CD14-positive monocyte (primary cell): ENCODE measurements at regions not wholly inside any gene's neighbourhood (a gene's known extent, or its start where the extent isn't known, plus 50 kb on each side); places are given as distances from the start of the nearest gene placed in this dataset.

ENCODE experiments used
- DNase-seq, 3 donors: peaks; one replicate each; pipeline ENCODE4 v3.0.0-alpha.2; 2011 to 2022
- H2AFZ ChIP-seq: 2 replicates; pipeline ENCODE4 v1.6.0; 2012; ENCODE audit warnings: mild to moderate bottlenecking, low read depth, low read length, inconsistent platforms; ENCODE audit not compliant: insufficient read depth, poor library complexity, severe bottlenecking
- H3K27ac ChIP-seq, 2 donors: 1 replicate in 1 of 2; 2 replicates in 1 of 2; pipeline ENCODE4 v1.5.1; 2012 to 2013; ENCODE audit warnings: low read length in 2 of 2, control low read depth in 1 of 2, inconsistent platforms in 1 of 2, low read depth in 1 of 2, mild to moderate bottlenecking in 1 of 2
- H3K27me3 ChIP-seq, 2 donors: one replicate each; pipeline versions ENCODE4 v1.6.0 to v1.6.1; 2011 to 2013; ENCODE audit warnings: low read length in 2 of 2; ENCODE audit not compliant: control insufficient read depth in 2 of 2, insufficient read depth in 2 of 2
- H3K36me3 ChIP-seq, 2 donors: replicated peaks in 1 of 2; 1 replicate in 1 of 2; 2 replicates in 1 of 2; pipeline versions ENCODE4 v1.5.1 to v1.6.1; 2012 to 2013; ENCODE audit warnings: low read length in 2 of 2, control low read depth in 1 of 2, inconsistent platforms in 1 of 2, mild to moderate bottlenecking in 1 of 2; ENCODE audit not compliant: insufficient read depth in 2 of 2, control insufficient read depth in 1 of 2
- H3K4me1 ChIP-seq, 2 donors: 1 replicate in 1 of 2; 2 replicates in 1 of 2; pipeline versions ENCODE4 v1.5.1 to v1.6.1; 2012 to 2013; ENCODE audit warnings: low read length in 2 of 2, control low read depth in 1 of 2, inconsistent platforms in 1 of 2, mild to moderate bottlenecking in 1 of 2, moderate library complexity in 1 of 2; ENCODE audit not compliant: insufficient read depth in 2 of 2, control insufficient read depth in 1 of 2
- H3K4me2 ChIP-seq: replicated peaks from 2 replicates; pipeline ENCODE3; 2012; ENCODE audit warnings: low read length, moderate library complexity, mild to moderate bottlenecking; ENCODE audit not compliant: poor library complexity, severe bottlenecking; ENCODE audit errors: extremely low read depth
- H3K4me3 ChIP-seq, 3 experiments: fragments of 200-600 bp in 1 of 3; sonication (generic) in 1 of 3; replicated peaks in 1 of 3; 1 replicate in 2 of 3; 2 replicates in 1 of 3; pipeline ENCODE4 v1.5.1; 2011 to 2013; ENCODE audit warnings: low read length in 3 of 3, mild to moderate bottlenecking in 3 of 3, control low read depth in 2 of 3, low read depth in 2 of 3, inconsistent platforms in 1 of 3, moderate library complexity in 1 of 3
- H3K79me2 ChIP-seq: 2 replicates; pipeline ENCODE4 v1.6.0; 2012; ENCODE audit warnings: mild to moderate bottlenecking, control low read depth, inconsistent platforms, low read length, moderate library complexity; ENCODE audit not compliant: insufficient read depth
- H3K9ac ChIP-seq: 2 replicates; pipeline ENCODE4 v1.6.0; 2017; ENCODE audit warnings: low read length, mild to moderate bottlenecking; ENCODE audit not compliant: insufficient read depth, poor library complexity, severe bottlenecking
- H3K9me3 ChIP-seq, 2 donors: replicated peaks in 1 of 2; 1 replicate in 1 of 2; 2 replicates in 1 of 2; pipeline versions ENCODE4 v1.5.1 to v1.6.1; 2012 to 2013; ENCODE audit warnings: low read length in 2 of 2, control low read depth in 1 of 2; ENCODE audit not compliant: control insufficient read depth in 1 of 2, insufficient read depth in 1 of 2
- H4K20me1 ChIP-seq: 2 replicates; pipeline ENCODE4 v1.6.0; 2012; ENCODE audit warnings: mild to moderate bottlenecking, low read length, control low read depth, moderate library complexity; ENCODE audit not compliant: insufficient read depth
- H3K27ac Mint-ChIP-seq, 7 donors: one replicate each; pipeline ENCODE4 v1.8.0; 2020; ENCODE audit warnings: mild to moderate bottlenecking in 7 of 7, mixed read lengths in 7 of 7, moderate library complexity in 6 of 7, inconsistent platforms in 2 of 7
- H3K27me3 Mint-ChIP-seq, 3 donors: one replicate each; pipeline ENCODE4 v1.8.0; 2021 to 2022; ENCODE audit warnings: low read depth in 3 of 3, mild to moderate bottlenecking in 3 of 3, mixed read lengths in 3 of 3, moderate library complexity in 3 of 3, inconsistent platforms in 1 of 3
- H3K36me3 Mint-ChIP-seq, 2 donors: one replicate each; pipeline ENCODE4 v1.8.0; 2020; ENCODE audit warnings: mixed read lengths in 2 of 2, inconsistent platforms in 1 of 2, mild to moderate bottlenecking in 1 of 2
- H3K4me1 Mint-ChIP-seq: one replicate; pipeline ENCODE4 v1.8.0; 2020; ENCODE audit warnings: mild to moderate bottlenecking, mixed read lengths
- H3K4me3 Mint-ChIP-seq, 2 donors: one replicate each; pipeline ENCODE4 v1.8.0; 2020; ENCODE audit warnings: mild to moderate bottlenecking in 2 of 2, mixed read lengths in 2 of 2, moderate library complexity in 1 of 2
- H3K9me3 Mint-ChIP-seq, 7 donors: one replicate each; pipeline ENCODE4 v1.8.0; 2020 to 2022; ENCODE audit warnings: mixed read lengths in 7 of 7, mild to moderate bottlenecking in 6 of 7, moderate library complexity in 6 of 7, inconsistent platforms in 2 of 7
- WGBS: methylation state at CpG from one replicate; pipeline ENCODE4 v1.1.5; 2013; ENCODE audit warnings: missing lambda C conversion rate; ENCODE audit not compliant: insufficient coverage; 5-methylcytosine and 5-hydroxymethylcytosine counted together
- intact Hi-C, 2 donors: fragments of 100-400 bp; cut with micrococcal nuclease; formaldehyde crosslinking; loops; one replicate each; pipeline versions ENCODE4 v1.15.0 to v1.15.1; 2023
- TF ChIP-seq, protein P1 (sequence below): fragments of 200-600 bp; IDR thresholded peaks from one replicate; pipeline ENCODE4 v1.8.0; 2022; ENCODE audit warnings: antibody characterized with exemption, mild to moderate bottlenecking

GRCh38 chr5:172565455-172565854 lies 75.6 kb upstream of the NEURL1B start:
- H3K4me1 ChIP-seq: no peaks in the 10 kb centered on the region
- H3K4me3 ChIP-seq: no peak overlapping the region
- Mint-ChIP-seq H3K4me1 (no peaks in the 10 kb centered on the region), H3K9me3 (no peaks in the 10 kb centered on the region), H3K27ac (no peak overlapping the region), H3K36me3 (no peaks in the 10 kb centered on the region), H3K4me3 (no peak overlapping the region), H3K27me3 (peaks cover 3 to 5% (median 3%) of the 10 kb centered on the region in 3 donors)
- H3K27me3 ChIP-seq: no peaks in the 10 kb centered on the region
- no peaks in the 10 kb centered on the region for H3K36me3 ChIP-seq
- no peak overlapping the region for H3K9ac ChIP-seq
- no peak overlapping the region for H3K4me2 ChIP-seq
- TF ChIP-seq, protein P1, sequence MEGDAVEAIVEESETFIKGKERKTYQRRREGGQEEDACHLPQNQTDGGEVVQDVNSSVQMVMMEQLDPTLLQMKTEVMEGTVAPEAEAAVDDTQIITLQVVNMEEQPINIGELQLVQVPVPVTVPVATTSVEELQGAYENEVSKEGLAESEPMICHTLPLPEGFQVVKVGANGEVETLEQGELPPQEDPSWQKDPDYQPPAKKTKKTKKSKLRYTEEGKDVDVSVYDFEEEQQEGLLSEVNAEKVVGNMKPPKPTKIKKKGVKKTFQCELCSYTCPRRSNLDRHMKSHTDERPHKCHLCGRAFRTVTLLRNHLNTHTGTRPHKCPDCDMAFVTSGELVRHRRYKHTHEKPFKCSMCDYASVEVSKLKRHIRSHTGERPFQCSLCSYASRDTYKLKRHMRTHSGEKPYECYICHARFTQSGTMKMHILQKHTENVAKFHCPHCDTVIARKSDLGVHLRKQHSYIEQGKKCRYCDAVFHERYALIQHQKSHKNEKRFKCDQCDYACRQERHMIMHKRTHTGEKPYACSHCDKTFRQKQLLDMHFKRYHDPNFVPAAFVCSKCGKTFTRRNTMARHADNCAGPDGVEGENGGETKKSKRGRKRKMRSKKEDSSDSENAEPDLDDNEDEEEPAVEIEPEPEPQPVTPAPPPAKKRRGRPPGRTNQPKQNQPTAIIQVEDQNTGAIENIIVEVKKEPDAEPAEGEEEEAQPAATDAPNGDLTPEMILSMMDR: no peak
- intact Hi-C loops: no loop called here
- no peak overlapping the region for H3K27ac ChIP-seq
- 89% methylated on average over 8 of the region's 8 CpGs for WGBS
- H4K20me1 ChIP-seq: no peaks in the 10 kb centered on the region
- no peaks in the 10 kb centered on the region for H3K9me3 ChIP-seq
- H3K79me2 ChIP-seq: no peaks in the 10 kb centered on the region
- no peak overlapping the region for H2AFZ ChIP-seq
- no peak for DNase-seq

- H3K27me3 Mint-ChIP-seq: peaks cover 3 to 5% (median 3%) of the 10 kb centered on the region in 3 donors
- DNase-seq: no peak
- H3K79me2 ChIP-seq: no peaks in the 10 kb centered on the region
- TF ChIP-seq, protein P1: no peak
- no peaks in the 10 kb centered on the region for H3K4me1 Mint-ChIP-seq
- 89% methylated on average over 3 of the region's 4 CpGs for WGBS
- H3K4me1 ChIP-seq: no peaks in the 10 kb centered on the region
- H3K36me3 ChIP-seq: no peaks in the 10 kb centered on the region
- H3K9ac ChIP-seq: no peak overlapping the region
- no peak overlapping the region for H3K27ac Mint-ChIP-seq
- no peak overlapping the region for H3K4me3 ChIP-seq
- no peak overlapping the region for H3K27ac ChIP-seq
- H3K4me2 ChIP-seq: no peak overlapping the region
- no peaks in the 10 kb centered on the region for H3K36me3 Mint-ChIP-seq
- intact Hi-C loops: no loop called here
- no peak overlapping the region for H3K4me3 Mint-ChIP-seq
- no peaks in the 10 kb centered on the region for H3K9me3 Mint-ChIP-seq
- no peaks in the 10 kb centered on the region for H4K20me1 ChIP-seq
- H2AFZ ChIP-seq: no peak overlapping the region
- H3K9me3 ChIP-seq: no peaks in the 10 kb centered on the region
- no peaks in the 10 kb centered on the region for H3K27me3 ChIP-seq
These were observed 76.2 kb upstream of the NEURL1B start for GRCh38 chr5:172564883-172565282.
